ENCODE measurements at regions not wholly inside any gene's neighbourhood (a gene's known extent, or its start where the extent isn't known, plus 50 kb on each side); places are given as distances from the start of the nearest gene placed in this dataset.

- no peak for TF ChIP-seq EZH2 (IDR thresholded peaks at IDR 0.05; ENCODE audit: insufficient read depth, poor library complexity, severe bottlenecking)
- TF ChIP-seq EZH2phosphoT487 (IDR thresholded peaks at IDR 0.05; ENCODE audit: insufficient read depth, low read depth): no peak
These were observed 695.7 kb upstream of the GJE1 start for GRCh38 chr6:141437011-141437410.

All from GM23248 (cell line).